OCI-LY7 (cell line): ENCODE measurements at regions not wholly inside any gene's neighbourhood (a gene's known extent, or its start where the extent isn't known, plus 50 kb on each side); places are given as distances from the start of the nearest gene placed in this dataset.

Source experiments
- EZH2phosphoT487 ChIP-seq: fragments of 200-600 bp; sonication (generic); IDR thresholded peaks from 2 replicates; pipeline ENCODE4 v1.6.1; 2018; ENCODE audit warnings: low read depth, borderline replicate concordance, mild to moderate bottlenecking, mixed run types, antibody characterized with exemption, low read length, moderate library complexity, mixed read lengths
- TF ChIP-seq, protein P1 (sequence below): fragments of 200-600 bp; sonication (generic); conservative IDR thresholded peaks from 2 replicates; pipeline ENCODE4 v1.5.1; 2014; ENCODE audit warnings: mild to moderate bottlenecking, antibody characterized with exemption, low read length, moderate library complexity, mixed read lengths

DNA sequence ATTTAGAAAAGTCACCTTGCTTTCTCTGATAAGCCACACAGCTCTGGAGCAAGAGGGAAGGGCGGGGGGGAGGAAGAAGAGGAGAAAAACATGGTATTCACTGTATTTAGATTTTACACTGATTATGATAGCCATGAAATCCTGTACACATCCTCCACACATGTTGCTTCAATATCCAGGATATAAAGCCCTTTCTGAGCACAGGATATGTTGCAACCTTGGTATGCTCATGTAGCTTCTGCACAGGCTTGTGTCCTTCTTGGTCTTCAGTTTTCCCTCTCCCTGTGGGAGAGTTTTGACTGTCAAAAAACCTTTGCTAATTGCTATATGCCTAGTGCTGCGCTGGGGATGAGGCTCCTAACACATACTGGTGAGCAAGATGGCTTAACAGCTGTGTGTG lies 61.9 kb upstream of the DAPP1 start:
- TF ChIP-seq, protein P1, sequence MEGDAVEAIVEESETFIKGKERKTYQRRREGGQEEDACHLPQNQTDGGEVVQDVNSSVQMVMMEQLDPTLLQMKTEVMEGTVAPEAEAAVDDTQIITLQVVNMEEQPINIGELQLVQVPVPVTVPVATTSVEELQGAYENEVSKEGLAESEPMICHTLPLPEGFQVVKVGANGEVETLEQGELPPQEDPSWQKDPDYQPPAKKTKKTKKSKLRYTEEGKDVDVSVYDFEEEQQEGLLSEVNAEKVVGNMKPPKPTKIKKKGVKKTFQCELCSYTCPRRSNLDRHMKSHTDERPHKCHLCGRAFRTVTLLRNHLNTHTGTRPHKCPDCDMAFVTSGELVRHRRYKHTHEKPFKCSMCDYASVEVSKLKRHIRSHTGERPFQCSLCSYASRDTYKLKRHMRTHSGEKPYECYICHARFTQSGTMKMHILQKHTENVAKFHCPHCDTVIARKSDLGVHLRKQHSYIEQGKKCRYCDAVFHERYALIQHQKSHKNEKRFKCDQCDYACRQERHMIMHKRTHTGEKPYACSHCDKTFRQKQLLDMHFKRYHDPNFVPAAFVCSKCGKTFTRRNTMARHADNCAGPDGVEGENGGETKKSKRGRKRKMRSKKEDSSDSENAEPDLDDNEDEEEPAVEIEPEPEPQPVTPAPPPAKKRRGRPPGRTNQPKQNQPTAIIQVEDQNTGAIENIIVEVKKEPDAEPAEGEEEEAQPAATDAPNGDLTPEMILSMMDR = no peak
- no peak for TF ChIP-seq EZH2phosphoT487
